Chondrocyte (in vitro differentiated cells): ENCODE measurements at regions not wholly inside any gene's neighbourhood (a gene's known extent, or its start where the extent isn't known, plus 50 kb on each side); places are given as distances from the start of the nearest gene placed in this dataset.

ENCODE experiments used
- DNase-seq: peaks from one replicate; pipeline ENCODE4 v3.0.0; 2021; ENCODE audit warnings: mixed read lengths, low spot score
- H3K27ac Mint-ChIP-seq: one replicate; pipeline ENCODE4 v1.8.0; 2021; ENCODE audit warnings: mild to moderate bottlenecking, moderate library complexity, mixed read lengths; ENCODE audit not compliant: unreplicated experiment
- H3K27me3 Mint-ChIP-seq: 2 replicates; pipeline ENCODE4 v1.8.0; 2021; ENCODE audit warnings: low read depth, mixed read lengths
- H3K36me3 Mint-ChIP-seq: 2 replicates; pipeline ENCODE4 v1.8.0; 2021; ENCODE audit warnings: low read depth, mixed read lengths
- H3K4me1 Mint-ChIP-seq: 2 replicates; pipeline ENCODE4 v1.8.0; 2021; ENCODE audit warnings: low read depth, mild to moderate bottlenecking, mixed read lengths
- H3K4me3 Mint-ChIP-seq: one replicate; pipeline ENCODE4 v1.8.0; 2021; ENCODE audit warnings: mild to moderate bottlenecking, moderate library complexity, mixed read lengths; ENCODE audit not compliant: unreplicated experiment
- H3K9me3 Mint-ChIP-seq: 2 replicates; pipeline ENCODE4 v1.8.0; 2021; ENCODE audit warnings: low read depth, mixed read lengths
- CTCF ChIP-seq: fragments of 200-600 bp; sonication (generic); IDR thresholded peaks from 2 replicates; pipeline ENCODE4 v1.5.0; 2021; ENCODE audit warnings: antibody characterized with exemption, mild to moderate bottlenecking, moderate library complexity

DNA sequence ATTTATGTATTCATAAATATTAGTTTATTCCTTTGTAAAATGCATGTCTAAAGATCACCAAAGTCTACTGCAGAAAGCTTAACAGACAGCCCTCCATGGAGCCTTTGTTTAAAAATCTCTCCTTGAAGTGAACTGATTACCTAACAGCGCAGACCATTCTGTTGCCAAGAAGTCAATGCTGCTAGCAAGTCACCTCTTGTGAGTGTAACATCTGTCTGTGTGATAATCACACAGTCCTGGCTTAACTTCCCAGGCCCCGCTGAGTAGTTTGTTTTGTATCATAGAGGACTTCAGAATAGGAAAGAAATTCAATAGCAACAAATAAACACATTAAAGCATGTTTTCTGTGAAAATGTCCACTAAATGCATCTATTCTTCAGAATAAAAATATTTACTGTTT, 435.3 kb upstream of the IGFBP3 start:
- Mint-ChIP-seq H3K36me3 (no peaks in the 10 kb centered on the region), H3K27me3 (no peaks in the 10 kb centered on the region), H3K27ac (no peak overlapping the region), H3K9me3 (no peaks in the 10 kb centered on the region), H3K4me3 (no peak overlapping the region), H3K4me1 (peaks cover 11% of the 10 kb centered on the region)
- no peak for TF ChIP-seq CTCF
- DNase-seq, result no peak

GRCh38 chr7:46355331-46355730, 434.3 kb upstream of the IGFBP3 start:
- H3K9me3 Mint-ChIP-seq, result no peaks in the 10 kb centered on the region
- H3K4me3 Mint-ChIP-seq, result no peak overlapping the region
- no peaks in the 10 kb centered on the region for H3K36me3 Mint-ChIP-seq
- no peak for DNase-seq
- no peaks in the 10 kb centered on the region for H3K27me3 Mint-ChIP-seq
- H3K27ac Mint-ChIP-seq, result no peak overlapping the region
- TF ChIP-seq CTCF, result no peak
- peaks cover 21% of the 10 kb centered on the region for H3K4me1 Mint-ChIP-seq

DNA sequence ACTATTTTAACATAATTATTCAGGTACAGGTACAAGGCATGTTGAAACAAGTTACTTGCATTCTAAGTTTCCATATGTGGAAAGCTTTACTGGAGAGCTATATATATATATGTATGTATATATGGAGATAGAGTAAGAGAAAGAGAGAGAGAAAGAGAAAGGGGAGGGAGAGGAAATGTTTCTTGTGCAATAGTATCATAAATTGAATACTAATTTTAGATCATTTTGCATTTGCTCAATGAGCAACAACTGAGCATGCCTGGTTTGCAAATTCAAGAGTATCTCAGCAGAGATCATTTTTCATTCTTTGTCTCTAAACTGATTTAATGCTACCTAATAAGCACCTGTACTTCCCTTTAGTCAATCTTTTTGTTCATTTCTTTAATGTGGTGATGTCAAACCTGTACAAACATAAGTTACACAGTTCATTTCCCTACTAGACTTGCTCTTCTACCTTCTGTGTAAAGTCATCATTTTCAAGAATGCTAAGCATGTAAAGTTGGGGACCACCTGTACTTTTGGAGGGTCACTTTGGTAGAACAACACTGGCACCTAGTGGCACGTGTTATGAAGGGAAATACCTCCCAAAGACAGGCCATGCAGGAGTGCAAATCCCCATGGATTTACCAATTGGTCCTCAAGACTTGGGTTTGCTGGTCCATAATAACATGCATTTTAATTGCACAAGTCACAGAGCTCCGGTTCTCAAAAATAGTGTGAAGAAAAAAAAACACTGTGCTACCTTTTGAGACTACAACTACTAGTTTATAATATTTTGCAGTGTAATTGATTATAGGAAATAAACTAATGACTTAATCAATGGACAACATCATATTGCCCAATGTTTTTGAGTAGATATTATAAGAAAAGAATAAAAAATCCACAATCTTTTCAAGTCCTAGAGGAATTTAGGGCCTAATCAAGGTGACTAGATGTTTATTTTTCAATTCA, 431.2 kb upstream of the IGFBP3 start:
- H3K27ac Mint-ChIP-seq, result no peak overlapping the region
- H3K4me3 Mint-ChIP-seq, result no peak overlapping the region
- no peaks in the 10 kb centered on the region for H3K9me3 Mint-ChIP-seq
- peak; percentile 99 for TF ChIP-seq CTCF
- H3K4me1 Mint-ChIP-seq, result peaks cover 35% of the 10 kb centered on the region
- H3K36me3 Mint-ChIP-seq, result no peaks in the 10 kb centered on the region
- no peak for DNase-seq
- no peaks in the 10 kb centered on the region for H3K27me3 Mint-ChIP-seq

- TF ChIP-seq CTCF, result no peak
- H3K9me3 Mint-ChIP-seq, result no peaks in the 10 kb centered on the region
- H3K36me3 Mint-ChIP-seq, result no peaks in the 10 kb centered on the region
- peaks cover 43% of the 10 kb centered on the region for H3K4me1 Mint-ChIP-seq
- no peak for DNase-seq
- H3K27me3 Mint-ChIP-seq, result no peaks in the 10 kb centered on the region
- no peak overlapping the region for H3K27ac Mint-ChIP-seq
- no peak overlapping the region for H3K4me3 Mint-ChIP-seq
Measured at GRCh38 chr7:46349490-46349889, 428.4 kb upstream of the IGFBP3 start.

GRCh38 chr7:46344533-46344932, 423.5 kb upstream of the IGFBP3 start:
- H3K9me3 Mint-ChIP-seq, result peaks cover 11% of the 10 kb centered on the region
- no peak for TF ChIP-seq CTCF
- DNase-seq, result no peak
- no peak overlapping the region for H3K4me3 Mint-ChIP-seq
- peaks cover 2% of the 10 kb centered on the region for H3K36me3 Mint-ChIP-seq
- H3K27me3 Mint-ChIP-seq, result no peaks in the 10 kb centered on the region
- H3K4me1 Mint-ChIP-seq, result peaks cover 18% of the 10 kb centered on the region
- H3K27ac Mint-ChIP-seq, result no peak overlapping the region
